IMR-90 (cell line): ENCODE measurements at regions not wholly inside any gene's neighbourhood (a gene's known extent, or its start where the extent isn't known, plus 50 kb on each side); places are given as distances from the start of the nearest gene placed in this dataset.

ENCODE experiments used
- ATAC-seq: fragments of 200-7000 bp; cut with Tn5 transposase; 2 replicates; pipeline ENCODE4 v1.9.1; 2020; ENCODE audit warnings: low read depth, mild to moderate bottlenecking, moderate library complexity
- BruUV-seq: library from RNA; stranded (reverse); fragments of 400-500 nt; replicated peaks from 2 replicates; lab custom pipeline; 2021; lab: Mats Ljungman, UMichigan
- CTCF ChIA-PET: fragments of 300-600 bp; formaldehyde crosslinking; extraction: SDS; loops from one replicate; lab custom pipeline; 2021; ENCODE audit warnings: antibody characterized with exemption; lab: Yijun Ruan, JAX
- POLR2A ChIA-PET: fragments of 300-600 bp; sonication (Branson Sonifier 250); formaldehyde crosslinking; loops from one replicate; lab custom pipeline; 2022; ENCODE audit warnings: antibody characterized with exemption; ENCODE audit not compliant: unreplicated experiment; lab: Charles Lee
- DNase-seq: peaks from one replicate; pipeline ENCODE4 v3.0.0; 2013
- H2AFZ ChIP-seq: replicated peaks from 2 replicates; pipeline ENCODE3; 2013; ENCODE audit warnings: low read length, mild to moderate bottlenecking; ENCODE audit not compliant: poor library complexity
- H2AK5ac ChIP-seq: 2 replicates; pipeline ENCODE4 v1.6.1; 2013; ENCODE audit warnings: low read depth, low read length, inconsistent platforms
- H2AK9ac ChIP-seq: replicated peaks from 2 replicates; pipeline ENCODE3; 2013; ENCODE audit warnings: mild to moderate bottlenecking, low read depth, low read length, moderate library complexity; ENCODE audit not compliant: poor library complexity
- H2BK120ac ChIP-seq: 2 replicates; pipeline ENCODE4 v1.6.1; 2013; ENCODE audit warnings: low read depth, low read length, inconsistent platforms
- H2BK15ac ChIP-seq: 3 replicates; pipeline ENCODE4 v1.6.1; 2013; ENCODE audit warnings: low read depth, low read length, inconsistent platforms
- H2BK20ac ChIP-seq: 2 replicates; pipeline ENCODE4 v1.6.1; 2013; ENCODE audit warnings: low read depth, mild to moderate bottlenecking, inconsistent platforms, low read length, moderate library complexity
- H2BK5ac ChIP-seq: 2 replicates; pipeline ENCODE4 v1.6.1; 2013; ENCODE audit warnings: mild to moderate bottlenecking, low read depth, low read length, inconsistent platforms; ENCODE audit not compliant: poor library complexity, severe bottlenecking
- H3K14ac ChIP-seq: replicated peaks from 2 replicates; pipeline ENCODE4 v1.6.1; 2013; ENCODE audit warnings: low read depth, low read length, inconsistent platforms
- H3K18ac ChIP-seq: 2 replicates; pipeline ENCODE4 v1.6.1; 2013; ENCODE audit warnings: low read depth, low read length, control low read depth
- H3K23ac ChIP-seq: 2 replicates; pipeline ENCODE4 v1.6.1; 2013; ENCODE audit warnings: low read depth, low read length, inconsistent platforms
- H3K27ac ChIP-seq: 2 replicates; pipeline ENCODE4 v1.5.1; 2013; ENCODE audit warnings: mild to moderate bottlenecking, control low read depth, low read length; ENCODE audit not compliant: insufficient read depth
- H3K27me3 ChIP-seq: 2 replicates; pipeline ENCODE4 v1.6.1; 2013; ENCODE audit warnings: low read length; ENCODE audit not compliant: control insufficient read depth, insufficient read depth
- H3K36me3 ChIP-seq: 2 replicates; pipeline ENCODE4 v1.6.1; 2013; ENCODE audit warnings: low read length, mixed read lengths; ENCODE audit not compliant: control insufficient read depth, insufficient read depth
- H3K4ac ChIP-seq: 2 replicates; pipeline ENCODE4 v1.6.1; 2013; ENCODE audit warnings: low read depth, low read length, inconsistent platforms
- H3K4me1 ChIP-seq: 2 replicates; pipeline ENCODE4 v1.6.1; 2013; ENCODE audit warnings: low read length, mixed read lengths; ENCODE audit not compliant: control insufficient read depth, insufficient read depth
- H3K4me2 ChIP-seq: 2 replicates; pipeline ENCODE4 v1.6.1; 2013; ENCODE audit warnings: low read depth, mild to moderate bottlenecking, control low read depth, low read length, moderate library complexity
- H3K4me3 ChIP-seq: 2 replicates; pipeline ENCODE4 v1.5.1; 2013; ENCODE audit warnings: low read depth, mild to moderate bottlenecking, control low read depth, low read length, moderate library complexity; ENCODE audit not compliant: insufficient read depth
- H3K56ac ChIP-seq: 2 replicates; pipeline ENCODE4 v1.6.1; 2013; ENCODE audit warnings: low read length, inconsistent platforms; ENCODE audit not compliant: insufficient read depth; ENCODE audit errors: extremely low read depth
- H3K79me1 ChIP-seq, 2 experiments: 2 replicates each; pipeline ENCODE4 v1.6.1; 2013; ENCODE audit warnings: low read length in 2 of 2, inconsistent platforms in 1 of 2, low read depth in 1 of 2
- H3K9ac ChIP-seq: 2 replicates; pipeline ENCODE4 v1.6.1; 2013; ENCODE audit warnings: low read depth, low read length, control low read depth
- H3K9me1 ChIP-seq: 2 replicates; pipeline ENCODE4 v1.6.1; 2013; ENCODE audit warnings: low read length, inconsistent platforms; ENCODE audit not compliant: insufficient read depth
- H3K9me3 ChIP-seq: 2 replicates; pipeline ENCODE4 v1.6.1; 2013; ENCODE audit warnings: low read length; ENCODE audit not compliant: control insufficient read depth, insufficient read depth
- H4K20me1 ChIP-seq: 2 replicates; pipeline ENCODE4 v1.6.1; 2013; ENCODE audit warnings: low read length, inconsistent platforms; ENCODE audit not compliant: insufficient read depth
- H4K5ac ChIP-seq: 2 replicates; pipeline ENCODE4 v1.6.1; 2013; ENCODE audit warnings: mild to moderate bottlenecking, low read depth, low read length, control low read depth
- H4K8ac ChIP-seq, 2 experiments: 2 replicates each; pipeline ENCODE4 v1.6.1; 2013; ENCODE audit warnings: low read depth in 2 of 2, low read length in 2 of 2, control low read depth in 1 of 2, inconsistent platforms in 1 of 2
- H4K91ac ChIP-seq: 2 replicates; pipeline ENCODE4 v1.6.1; 2013; ENCODE audit warnings: low read depth, low read length, inconsistent platforms; ENCODE audit not compliant: insufficient read depth
- BHLHE40 ChIP-seq: fragments of 150-350 bp; IDR thresholded peaks from 2 replicates; pipeline ENCODE4 v1.6.1; 2016; ENCODE audit warnings: mild to moderate bottlenecking, low read depth, low read length
- CEBPB ChIP-seq: IDR thresholded peaks from 2 replicates; pipeline ENCODE4 v1.6.1; 2012; ENCODE audit warnings: low read depth, low read length, improper control_type of control experiment
- CTCF ChIP-seq: conservative IDR thresholded peaks from 2 replicates; pipeline ENCODE4 v1.5.1; 2012; ENCODE audit warnings: mild to moderate bottlenecking, low read depth, low read length, improper control_type of control experiment
- MAFK ChIP-seq: IDR thresholded peaks from 2 replicates; pipeline ENCODE4 v1.6.1; 2012; ENCODE audit warnings: low read depth, low read length, improper control_type of control experiment
- MXI1 ChIP-seq: IDR thresholded peaks from 2 replicates; pipeline ENCODE4 v1.6.1; 2012; ENCODE audit warnings: low read depth, mild to moderate bottlenecking, low read length, moderate library complexity, borderline replicate concordance
- RAD21 ChIP-seq: IDR thresholded peaks from 2 replicates; pipeline ENCODE4 v1.6.1; 2012; ENCODE audit warnings: low read length, improper control_type of control experiment
- WGBS, 2 experiments: methylation state at CpG; one replicate each; pipeline versions ENCODE4 v1.1.5 to v1.1.7; 2013; ENCODE audit warnings: missing lambda C conversion rate in 2 of 2; ENCODE audit not compliant: insufficient read length in 1 of 2; ENCODE audit errors: extremely low coverage in 2 of 2; 5-methylcytosine and 5-hydroxymethylcytosine counted together
- dilution Hi-C: fragments of 300-500 bp; cut with HindIII; formaldehyde crosslinking; loops from one replicate; pipeline ENCODE4 v1.14.3; 2018; ENCODE audit warnings: low sequenced_read_pairs; ENCODE audit not compliant: unreplicated experiment
- in situ Hi-C: fragments of 300-500 bp; cut with MboI; formaldehyde crosslinking; loops from 3 replicates; pipeline ENCODE4 v1.14.3; 2019; ENCODE audit warnings: low sequenced_read_pairs, inconsistent platforms, mixed read lengths
- intact Hi-C: fragments of 100-400 bp; cut with micrococcal nuclease; formaldehyde crosslinking; loops from 2 replicates; pipeline ENCODE4 v1.10.0; 2022

GRCh38 chr12:113680868-113681267, 209.2 kb upstream of the LHX5 start:
- Histone ChIP-seq H2BK120ac (no peak overlapping the region), H3K4me3 (no peak overlapping the region), H4K91ac (no peak overlapping the region), H3K9ac (no peak overlapping the region), H4K8ac (no peak overlapping the region), H3K4me1 (no peaks in the 10 kb centered on the region), H3K79me1 (no peaks in the 10 kb centered on the region), H2BK5ac (no peak overlapping the region), H3K27ac (no peak overlapping the region), H2BK20ac (no peak overlapping the region), H2AFZ (no peak overlapping the region), H2AK5ac (no peak overlapping the region), H3K56ac (no peak overlapping the region), H3K14ac (no peak overlapping the region), H3K18ac (no peak overlapping the region), H3K4me2 (no peak overlapping the region), H3K9me3 (no peaks in the 10 kb centered on the region), H3K9me1 (no peaks in the 10 kb centered on the region), H3K36me3 (no peaks in the 10 kb centered on the region), H4K20me1 (no peaks in the 10 kb centered on the region), H2AK9ac (no peak overlapping the region), H2BK15ac (no peak overlapping the region), H3K4ac (no peak overlapping the region), H3K23ac (no peak overlapping the region), H4K5ac (no peak overlapping the region), H3K27me3 (peaks cover 4% of the 10 kb centered on the region)
- no peak for ATAC-seq
- BruUV-seq, result no TSS peak
- ChIA-PET POLR2A (no interaction called here), CTCF (no interaction called here)
- TF ChIP-seq MXI1, result no peak
- TF ChIP-seq CTCF, result no peak
- no peak for TF ChIP-seq RAD21
- TF ChIP-seq BHLHE40, result no peak
- no peak for TF ChIP-seq MAFK
- TF ChIP-seq CEBPB, result no peak
- no peak for DNase-seq
- dilution Hi-C loops, result no loop called here
- in situ Hi-C loops, result no loop called here
- WGBS, 2 experiments, result no CpG with 5 or more reads among the region's 1 CpG
- intact Hi-C loops, result no loop called here
